ENCODE measurements at regions not wholly inside any gene's neighbourhood (a gene's known extent, or its start where the extent isn't known, plus 50 kb on each side); places are given as distances from the start of the nearest gene placed in this dataset.

- Histone ChIP-seq H3K27ac (no peak overlapping the region), H3K27me3 (no peaks in the 10 kb centered on the region), H3K4me3 (no peak overlapping the region), H3K9me3 (no peaks in the 10 kb centered on the region), H3K4me1 (peaks cover 4% of the 10 kb centered on the region), H3K36me3 (ENCODE audit: low read depth, missing control alignments) (no peaks in the 10 kb centered on the region)
- no peak for DNase-seq
- WGBS, 2 donors, result 91 to 95% methylated on average over 2 of the region's 2 CpGs
- TF ChIP-seq CTCF (IDR thresholded peaks at IDR 0.05) (no peak), POLR2A (IDR thresholded peaks at IDR 0.05) (no peak)
- intact Hi-C loops (cut with DNase I; ENCODE audit: low total_unique reads), result no loop called here
Measured at GRCh38 chr5:53831496-53831895, 271.1 kb downstream of the NDUFS4 start.
